Vagina (tissue), 2 donors: ENCODE measurements at regions not wholly inside any gene's neighbourhood (a gene's known extent, or its start where the extent isn't known, plus 50 kb on each side); places are given as distances from the start of the nearest gene placed in this dataset.

ENCODE experiments used
- DNase-seq, 2 donors: peaks; one replicate each; pipeline ENCODE4 v3.0.0-alpha.2; 2017; ENCODE audit errors: extremely low spot score in 2 of 2
- H3K27ac ChIP-seq: fragments of 200-600 bp; sonication (generic); one replicate; pipeline ENCODE4 v1.5.1; 2019
- H3K27me3 ChIP-seq: fragments of 200-600 bp; sonication (generic); one replicate; pipeline ENCODE4 v1.5.1; 2019
- H3K36me3 ChIP-seq, 2 donors: fragments of 200-600 bp; sonication (generic); one replicate each; pipeline ENCODE4 v1.5.1; 2017 to 2019
- H3K4me1 ChIP-seq: fragments of 200-600 bp; sonication (generic); one replicate; pipeline ENCODE4 v1.5.1; 2019
- H3K4me3 ChIP-seq, 2 donors: fragments of 200-600 bp; sonication (generic); 1 replicate in 1 of 2; 2 replicates in 1 of 2; pipeline ENCODE4 v1.5.1; 2016 to 2019
- H3K9me3 ChIP-seq: fragments of 200-600 bp; sonication (generic); one replicate; pipeline ENCODE4 v1.5.1; 2019
- POLR2A ChIP-seq, 2 donors: fragments of 450-650 bp; IDR thresholded peaks; one replicate each; pipeline ENCODE4 v1.6.1; 2017; ENCODE audit warnings: antibody characterized with exemption in 2 of 2, mild to moderate bottlenecking in 2 of 2, moderate library complexity in 2 of 2
- POLR2AphosphoS5 ChIP-seq, 2 donors: sonication (generic); formaldehyde crosslinking; IDR thresholded peaks; one replicate each; pipeline ENCODE4 v1.9.0; 2017; ENCODE audit warnings: antibody characterized with exemption in 2 of 2, mild to moderate bottlenecking in 2 of 2, low read depth in 1 of 2; ENCODE audit not compliant: insufficient read depth in 1 of 2
- intact Hi-C: fragments of 100-400 bp; cut with DNase I; formaldehyde crosslinking; loops from one replicate; pipeline ENCODE4 v1.15.1; 2023
- TF ChIP-seq, protein P1 (sequence below), 3 experiments: fragments of 450-650 bp in 2 of 3; fragments of 200-600 bp in 1 of 3; sonication (generic) in 1 of 3; IDR thresholded peaks; one replicate each; pipeline ENCODE4 v1.5.1; 2017 to 2019; ENCODE audit warnings: antibody characterized with exemption in 3 of 3, mild to moderate bottlenecking in 2 of 3, moderate library complexity in 2 of 3

DNA sequence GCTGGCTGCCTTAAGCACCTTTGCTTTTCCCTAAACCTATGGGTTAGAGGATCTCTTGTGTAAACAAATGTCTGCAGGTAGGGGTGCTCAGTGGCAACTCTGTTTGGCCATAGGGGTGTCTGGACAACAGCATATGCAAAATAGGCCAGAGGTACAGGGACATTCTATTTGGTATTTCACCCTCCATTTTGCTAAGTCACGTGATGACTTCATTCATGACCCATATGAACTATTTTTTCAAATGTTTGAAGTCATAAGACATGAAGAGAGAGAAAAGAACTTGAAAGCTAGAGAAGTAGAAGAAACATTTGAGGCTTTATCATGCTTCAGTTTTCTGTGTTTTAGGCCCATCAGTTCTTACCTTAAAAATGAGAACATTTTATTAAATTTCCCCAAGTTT, 370.2 kb downstream of the GADD45G start:
- TF ChIP-seq POLR2A (IDR thresholded peaks at IDR 0.05) (no peak), POLR2AphosphoS5 (IDR thresholded peaks at IDR 0.05; ENCODE audit: insufficient read depth in 1 of 2, low read depth in 1 of 2) (no peak)
- TF ChIP-seq, protein P1, sequence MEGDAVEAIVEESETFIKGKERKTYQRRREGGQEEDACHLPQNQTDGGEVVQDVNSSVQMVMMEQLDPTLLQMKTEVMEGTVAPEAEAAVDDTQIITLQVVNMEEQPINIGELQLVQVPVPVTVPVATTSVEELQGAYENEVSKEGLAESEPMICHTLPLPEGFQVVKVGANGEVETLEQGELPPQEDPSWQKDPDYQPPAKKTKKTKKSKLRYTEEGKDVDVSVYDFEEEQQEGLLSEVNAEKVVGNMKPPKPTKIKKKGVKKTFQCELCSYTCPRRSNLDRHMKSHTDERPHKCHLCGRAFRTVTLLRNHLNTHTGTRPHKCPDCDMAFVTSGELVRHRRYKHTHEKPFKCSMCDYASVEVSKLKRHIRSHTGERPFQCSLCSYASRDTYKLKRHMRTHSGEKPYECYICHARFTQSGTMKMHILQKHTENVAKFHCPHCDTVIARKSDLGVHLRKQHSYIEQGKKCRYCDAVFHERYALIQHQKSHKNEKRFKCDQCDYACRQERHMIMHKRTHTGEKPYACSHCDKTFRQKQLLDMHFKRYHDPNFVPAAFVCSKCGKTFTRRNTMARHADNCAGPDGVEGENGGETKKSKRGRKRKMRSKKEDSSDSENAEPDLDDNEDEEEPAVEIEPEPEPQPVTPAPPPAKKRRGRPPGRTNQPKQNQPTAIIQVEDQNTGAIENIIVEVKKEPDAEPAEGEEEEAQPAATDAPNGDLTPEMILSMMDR (IDR thresholded peaks at IDR 0.05) = no peak
- Histone ChIP-seq H3K4me3 (no peak overlapping the region), H3K27ac (no peak overlapping the region), H3K4me1 (no peaks in the 10 kb centered on the region), H3K36me3 (no peaks in the 10 kb centered on the region), H3K27me3 (no peaks in the 10 kb centered on the region), H3K9me3 (no peaks in the 10 kb centered on the region)
- no peak for DNase-seq
- intact Hi-C loops = no loop called here

DNA sequence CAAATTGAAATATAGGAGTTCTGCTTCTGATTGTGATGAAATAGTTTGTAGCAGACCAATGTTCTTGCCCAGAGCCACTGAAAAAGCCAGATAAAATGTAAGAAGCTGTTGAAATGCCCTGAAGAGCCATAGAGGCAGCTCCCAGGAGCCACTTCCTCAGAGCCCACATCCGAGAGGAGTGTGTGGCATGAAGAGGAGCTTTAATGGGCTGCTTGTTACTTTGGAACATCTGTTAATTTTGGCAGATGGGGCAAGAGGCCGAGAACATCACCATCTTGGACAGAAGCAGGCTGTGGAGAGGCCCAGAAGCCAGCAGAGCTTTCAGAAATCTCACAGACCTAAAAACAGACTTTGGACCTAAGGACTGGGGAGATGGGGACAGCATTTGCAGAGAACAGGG, 370.8 kb downstream of the GADD45G start:
- H3K27ac ChIP-seq = no peak overlapping the region
- intact Hi-C loops = no loop called here
- no peaks in the 10 kb centered on the region for H3K4me1 ChIP-seq
- no peak for DNase-seq
- no peaks in the 10 kb centered on the region for H3K36me3 ChIP-seq
- H3K4me3 ChIP-seq = no peak overlapping the region
- TF ChIP-seq POLR2A (IDR thresholded peaks at IDR 0.05) (no peak), POLR2AphosphoS5 (IDR thresholded peaks at IDR 0.05; ENCODE audit: insufficient read depth in 1 of 2, low read depth in 1 of 2) (no peak)
- TF ChIP-seq, protein P1 (IDR thresholded peaks at IDR 0.05) = no peak
- H3K27me3 ChIP-seq = no peaks in the 10 kb centered on the region
- H3K9me3 ChIP-seq = no peaks in the 10 kb centered on the region

DNA sequence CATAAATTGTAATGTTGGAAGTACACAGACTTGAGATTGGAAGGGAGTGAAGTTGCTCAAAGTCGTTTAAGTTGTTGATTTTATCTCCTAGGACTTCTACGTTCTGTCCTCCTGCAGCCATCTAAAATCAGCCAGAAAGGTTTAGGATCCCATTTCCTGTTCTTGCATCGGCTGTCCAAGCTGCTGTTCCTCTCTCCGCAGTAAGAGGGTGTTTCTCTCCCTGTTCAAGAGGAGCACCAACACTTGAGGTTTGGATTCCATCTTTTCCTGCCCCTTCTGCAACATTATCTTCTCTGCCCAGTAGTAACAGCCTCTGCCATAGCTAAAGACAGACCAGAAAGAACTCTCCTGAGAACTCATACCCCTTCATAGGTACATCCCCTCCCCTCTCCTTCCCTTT, 373.4 kb downstream of the GADD45G start:
- intact Hi-C loops = no loop called here
- TF ChIP-seq POLR2A (IDR thresholded peaks at IDR 0.05) (no peak), POLR2AphosphoS5 (IDR thresholded peaks at IDR 0.05; ENCODE audit: insufficient read depth in 1 of 2, low read depth in 1 of 2) (no peak)
- TF ChIP-seq, protein P1 (IDR thresholded peaks at IDR 0.05) = no peak
- H3K9me3 ChIP-seq = no peaks in the 10 kb centered on the region

DNA sequence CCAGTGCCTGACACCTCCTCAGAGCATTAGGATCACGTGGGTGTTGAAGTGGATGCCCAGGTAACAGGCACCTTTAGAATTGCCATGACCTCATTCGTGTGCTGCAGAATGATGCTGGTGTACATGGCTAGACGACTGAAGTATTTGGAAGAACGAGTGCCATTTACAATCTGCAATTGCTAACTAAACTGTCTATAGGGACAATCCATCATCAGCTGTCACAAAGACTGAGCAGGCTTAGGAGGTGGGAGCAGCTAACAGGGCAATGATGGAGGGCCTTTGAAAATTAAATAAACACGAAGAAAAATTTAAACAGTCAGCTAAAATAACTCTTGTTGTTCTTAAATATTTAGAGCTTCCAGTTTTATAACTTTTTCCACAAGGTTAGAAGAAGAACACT, 375.8 kb downstream of the GADD45G start:
- no peak overlapping the region for H3K4me3 ChIP-seq
- intact Hi-C loops = no loop called here
- no peak for DNase-seq
- no peak overlapping the region for H3K27ac ChIP-seq
- H3K4me1 ChIP-seq = no peaks in the 10 kb centered on the region
- TF ChIP-seq POLR2A (IDR thresholded peaks at IDR 0.05) (no peak), POLR2AphosphoS5 (IDR thresholded peaks at IDR 0.05; ENCODE audit: insufficient read depth in 1 of 2, low read depth in 1 of 2) (no peak)
- H3K9me3 ChIP-seq = no peaks in the 10 kb centered on the region
- H3K27me3 ChIP-seq = no peaks in the 10 kb centered on the region
- no peaks in the 10 kb centered on the region for H3K36me3 ChIP-seq

More for the DNA sequence above, 373.4 kb downstream of the GADD45G start:
- Histone ChIP-seq H3K36me3 (no peaks in the 10 kb centered on the region), H3K4me1 (no peaks in the 10 kb centered on the region), H3K27me3 (no peaks in the 10 kb centered on the region), H3K4me3 (no peak overlapping the region), H3K27ac (no peak overlapping the region)
- DNase-seq = no peak

DNA sequence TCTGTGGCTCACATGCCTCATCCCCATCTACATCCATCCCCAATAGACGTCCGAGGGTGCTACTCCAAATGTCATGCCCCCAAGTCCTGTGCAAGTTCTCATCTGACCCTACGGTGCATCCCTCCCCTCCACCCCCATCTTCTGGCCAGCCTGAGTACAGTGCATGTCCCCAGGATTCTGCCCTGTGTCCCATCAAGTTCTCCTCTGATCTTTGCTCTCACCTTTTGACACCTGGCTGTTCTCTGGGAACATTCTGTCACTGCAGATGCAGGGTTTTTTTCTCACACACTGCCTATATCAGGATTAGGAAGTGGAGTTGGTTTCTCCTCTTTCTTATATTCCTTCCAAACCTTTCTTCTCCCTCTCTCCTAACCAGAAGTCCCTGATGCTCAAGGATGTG, 377.2 kb downstream of the GADD45G start:
- H3K36me3 ChIP-seq = no peaks in the 10 kb centered on the region
- intact Hi-C loops = no loop called here
- TF ChIP-seq, protein P1 (IDR thresholded peaks at IDR 0.05) = no peak
- TF ChIP-seq POLR2A (IDR thresholded peaks at IDR 0.05) (no peak), POLR2AphosphoS5 (IDR thresholded peaks at IDR 0.05; ENCODE audit: insufficient read depth in 1 of 2, low read depth in 1 of 2) (no peak)

More for the DNA sequence above, 377.2 kb downstream of the GADD45G start:
- no peak overlapping the region for H3K4me3 ChIP-seq
- no peaks in the 10 kb centered on the region for H3K9me3 ChIP-seq
- no peak overlapping the region for H3K27ac ChIP-seq
- H3K4me1 ChIP-seq = no peaks in the 10 kb centered on the region
- no peak for DNase-seq
- H3K27me3 ChIP-seq = no peaks in the 10 kb centered on the region
